ENCODE measurements at regions not wholly inside any gene's neighbourhood (a gene's known extent, or its start where the extent isn't known, plus 50 kb on each side); places are given as distances from the start of the nearest gene placed in this dataset.

- TF ChIP-seq CTCF (IDR thresholded peaks at IDR 0.05; ENCODE audit: low read length) = no peak
- no peak for TF ChIP-seq EZH2 (IDR thresholded peaks at IDR 0.05; ENCODE audit: borderline replicate concordance, low read length)
Measured at GRCh38 chr7:91812388-91812787, 68.1 kb downstream of the MTERF1 start.

Measured in OCI-LY1 (cell line).